Stimulated activated naive CD8-positive, alpha-beta T cell treated with anti-CD3 and anti-CD28 coated beads, Interleukin-15, Interleukin-2, amounts not matched to agents 100 ng/mL and 50 ng/mL, for 24 hours (primary cell): ENCODE measurements at regions not wholly inside any gene's neighbourhood (a gene's known extent, or its start where the extent isn't known, plus 50 kb on each side); places are given as distances from the start of the nearest gene placed in this dataset.

Experiments used
- H3K27ac Mint-ChIP-seq: one replicate; pipeline ENCODE4 v1.8.0; 2021; ENCODE audit warnings: mild to moderate bottlenecking, mixed read lengths
- H3K27me3 Mint-ChIP-seq: one replicate; pipeline ENCODE4 v1.8.0; 2021; ENCODE audit warnings: mixed read lengths
- H3K36me3 Mint-ChIP-seq: one replicate; pipeline ENCODE4 v1.8.0; 2021; ENCODE audit warnings: low read depth, mixed read lengths
- H3K4me1 Mint-ChIP-seq: one replicate; pipeline ENCODE4 v1.8.0; 2021; ENCODE audit warnings: low read depth, mixed read lengths
- H3K4me3 Mint-ChIP-seq: one replicate; pipeline ENCODE4 v1.8.0; 2021; ENCODE audit warnings: mild to moderate bottlenecking, mixed read lengths
- H3K9me3 Mint-ChIP-seq: one replicate; pipeline ENCODE4 v1.8.0; 2021; ENCODE audit warnings: mixed read lengths

- Mint-ChIP-seq H3K27me3 (no peaks in the 10 kb centered on the region), H3K36me3 (no peaks in the 10 kb centered on the region), H3K4me3 (no peak overlapping the region), H3K4me1 (no peaks in the 10 kb centered on the region), H3K27ac (no peak overlapping the region), H3K9me3 (peaks cover 8% of the 10 kb centered on the region)
These were observed 191.7 kb downstream of the RASSF9 start for GRCh38 chr12:85644508-85644907.

- Mint-ChIP-seq H3K27ac (no peak overlapping the region), H3K4me1 (no peaks in the 10 kb centered on the region), H3K36me3 (no peaks in the 10 kb centered on the region), H3K4me3 (no peak overlapping the region), H3K27me3 (no peaks in the 10 kb centered on the region), H3K9me3 (peaks cover 17% of the 10 kb centered on the region)
These were observed 182.3 kb downstream of the RASSF9 start for GRCh38 chr12:85653731-85654455.

- Mint-ChIP-seq H3K4me3 (no peak overlapping the region), H3K4me1 (no peaks in the 10 kb centered on the region), H3K9me3 (peaks cover 16% of the 10 kb centered on the region), H3K27me3 (no peaks in the 10 kb centered on the region), H3K27ac (no peak overlapping the region), H3K36me3 (no peaks in the 10 kb centered on the region)
These were observed 181.8 kb downstream of the RASSF9 start for GRCh38 chr12:85654456-85654840.

- Mint-ChIP-seq H3K9me3 (peaks cover 11% of the 10 kb centered on the region), H3K4me1 (no peaks in the 10 kb centered on the region), H3K27ac (no peak overlapping the region), H3K4me3 (no peak overlapping the region), H3K36me3 (no peaks in the 10 kb centered on the region), H3K27me3 (no peaks in the 10 kb centered on the region)
These were observed 179.6 kb downstream of the RASSF9 start for GRCh38 chr12:85656561-85656960.

- Mint-ChIP-seq H3K9me3 (peaks cover 10% of the 10 kb centered on the region), H3K36me3 (no peaks in the 10 kb centered on the region), H3K4me3 (no peak overlapping the region), H3K4me1 (no peaks in the 10 kb centered on the region), H3K27me3 (no peaks in the 10 kb centered on the region), H3K27ac (no peak overlapping the region)
These were observed 179.0 kb downstream of the RASSF9 start for GRCh38 chr12:85657251-85657650.

GRCh38 chr12:85657836-85658630 is 178.2 kb downstream of the RASSF9 start:
- H3K9me3 Mint-ChIP-seq, result peaks cover 10% of the 10 kb centered on the region
- H3K4me1 Mint-ChIP-seq, result no peaks in the 10 kb centered on the region
- no peaks in the 10 kb centered on the region for H3K36me3 Mint-ChIP-seq
- H3K27ac Mint-ChIP-seq, result no peak overlapping the region
- H3K4me3 Mint-ChIP-seq, result no peak overlapping the region
- no peaks in the 10 kb centered on the region for H3K27me3 Mint-ChIP-seq

GRCh38 chr12:85659754-85660530 is 176.3 kb downstream of the RASSF9 start:
- Mint-ChIP-seq H3K27me3 (no peaks in the 10 kb centered on the region), H3K4me3 (no peak overlapping the region), H3K4me1 (no peaks in the 10 kb centered on the region), H3K9me3 (peaks cover 10% of the 10 kb centered on the region), H3K36me3 (no peaks in the 10 kb centered on the region), H3K27ac (no peak overlapping the region)

- Mint-ChIP-seq H3K27me3 (no peaks in the 10 kb centered on the region), H3K4me1 (no peaks in the 10 kb centered on the region), H3K36me3 (no peaks in the 10 kb centered on the region), H3K9me3 (peaks cover 10% of the 10 kb centered on the region), H3K4me3 (no peak overlapping the region), H3K27ac (no peak overlapping the region)
These were observed 174.6 kb downstream of the RASSF9 start for GRCh38 chr12:85661461-85662206.

GRCh38 chr12:85662207-85662602 is 174.0 kb downstream of the RASSF9 start:
- Mint-ChIP-seq H3K36me3 (no peaks in the 10 kb centered on the region), H3K9me3 (peaks cover 10% of the 10 kb centered on the region), H3K27ac (no peak overlapping the region), H3K27me3 (no peaks in the 10 kb centered on the region), H3K4me3 (no peak overlapping the region), H3K4me1 (no peaks in the 10 kb centered on the region)

GRCh38 chr12:85663631-85664030 is 172.6 kb downstream of the RASSF9 start:
- no peak overlapping the region for H3K4me3 Mint-ChIP-seq
- peaks cover 2% of the 10 kb centered on the region for H3K9me3 Mint-ChIP-seq
- H3K27ac Mint-ChIP-seq, result no peak overlapping the region
- H3K36me3 Mint-ChIP-seq, result no peaks in the 10 kb centered on the region
- H3K4me1 Mint-ChIP-seq, result no peaks in the 10 kb centered on the region
- H3K27me3 Mint-ChIP-seq, result no peaks in the 10 kb centered on the region

GRCh38 chr12:85664429-85664828 is 171.8 kb downstream of the RASSF9 start:
- Mint-ChIP-seq H3K36me3 (no peaks in the 10 kb centered on the region), H3K9me3 (no peaks in the 10 kb centered on the region), H3K27me3 (no peaks in the 10 kb centered on the region), H3K27ac (no peak overlapping the region), H3K4me3 (no peak overlapping the region), H3K4me1 (no peaks in the 10 kb centered on the region)

GRCh38 chr12:85669911-85670310 is 166.3 kb downstream of the RASSF9 start:
- no peaks in the 10 kb centered on the region for H3K36me3 Mint-ChIP-seq
- no peak overlapping the region for H3K27ac Mint-ChIP-seq
- H3K4me1 Mint-ChIP-seq, result no peaks in the 10 kb centered on the region
- H3K9me3 Mint-ChIP-seq, result no peaks in the 10 kb centered on the region
- H3K4me3 Mint-ChIP-seq, result no peak overlapping the region
- H3K27me3 Mint-ChIP-seq, result no peaks in the 10 kb centered on the region

GRCh38 chr12:85672436-85672835 is 163.8 kb downstream of the RASSF9 start:
- Mint-ChIP-seq H3K27ac (no peak overlapping the region), H3K4me3 (no peak overlapping the region), H3K9me3 (no peaks in the 10 kb centered on the region), H3K27me3 (no peaks in the 10 kb centered on the region), H3K4me1 (no peaks in the 10 kb centered on the region), H3K36me3 (no peaks in the 10 kb centered on the region)

GRCh38 chr12:85673921-85674420 is 162.2 kb downstream of the RASSF9 start:
- Mint-ChIP-seq H3K4me3 (no peak overlapping the region), H3K9me3 (no peaks in the 10 kb centered on the region), H3K36me3 (no peaks in the 10 kb centered on the region), H3K4me1 (no peaks in the 10 kb centered on the region), H3K27ac (no peak overlapping the region), H3K27me3 (no peaks in the 10 kb centered on the region)
